GM18907 (cell line): ENCODE measurements at regions not wholly inside any gene's neighbourhood (a gene's known extent, or its start where the extent isn't known, plus 50 kb on each side); places are given as distances from the start of the nearest gene placed in this dataset.

Experiments used
- ATAC-seq: cut with Tn5 transposase; IDR thresholded peaks from one replicate; pipeline ENCODE4 v1.9.1; 2021; ENCODE audit warnings: mild to moderate bottlenecking, moderate library complexity; ENCODE audit not compliant: unreplicated experiment

- no peak for ATAC-seq
Measured at GRCh38 chr12:124184456-124184855, 110.4 kb upstream of the RFLNA start.

- no peak for ATAC-seq
Measured at GRCh38 chr12:124185971-124186686, 108.8 kb upstream of the RFLNA start.

- ATAC-seq: no peak
Measured at GRCh38 chr12:124188084-124188483, 106.8 kb upstream of the RFLNA start.

- no peak for ATAC-seq
Measured at GRCh38 chr12:124188561-124189405, 106.1 kb upstream of the RFLNA start.

- ATAC-seq: no peak
Measured at GRCh38 chr12:124190312-124191023, 104.4 kb upstream of the RFLNA start.

GRCh38 chr12:124191024-124191359, 103.9 kb upstream of the RFLNA start:
- ATAC-seq: no peak

GRCh38 chr12:124191966-124192365, 102.9 kb upstream of the RFLNA start:
- ATAC-seq: no peak

- no peak for ATAC-seq
Measured at GRCh38 chr12:124194264-124194892, 100.5 kb upstream of the RFLNA start.

- no peak for ATAC-seq
Measured at GRCh38 chr12:124194893-124195566, 99.9 kb upstream of the RFLNA start.

GRCh38 chr12:124195567-124195942, 99.3 kb upstream of the RFLNA start:
- ATAC-seq: no peak

GRCh38 chr12:124196236-124196635, 98.7 kb upstream of the RFLNA start:
- ATAC-seq: no peak

- ATAC-seq: no peak
Measured at GRCh38 chr12:124201248-124201647, 93.6 kb upstream of the RFLNA start.

- ATAC-seq: no peak
Measured at GRCh38 chr12:124203176-124203575, 91.7 kb upstream of the RFLNA start.

GRCh38 chr12:124205405-124205804, 89.5 kb upstream of the RFLNA start:
- ATAC-seq: no peak

GRCh38 chr12:124207049-124207448, 87.8 kb upstream of the RFLNA start:
- no peak for ATAC-seq

GRCh38 chr12:124207617-124208016, 87.3 kb upstream of the RFLNA start:
- no peak for ATAC-seq

- ATAC-seq: no peak
Measured at GRCh38 chr12:124208489-124208888, 86.4 kb upstream of the RFLNA start.

GRCh38 chr12:124210991-124211577, 83.8 kb upstream of the RFLNA start:
- no peak for ATAC-seq

- no peak for ATAC-seq
Measured at GRCh38 chr12:124211753-124212152, 83.1 kb upstream of the RFLNA start.

GRCh38 chr12:124213666-124214347, 81.1 kb upstream of the RFLNA start:
- ATAC-seq: no peak
